ENCODE measurements at regions not wholly inside any gene's neighbourhood (a gene's known extent, or its start where the extent isn't known, plus 50 kb on each side); places are given as distances from the start of the nearest gene placed in this dataset.

DNA sequence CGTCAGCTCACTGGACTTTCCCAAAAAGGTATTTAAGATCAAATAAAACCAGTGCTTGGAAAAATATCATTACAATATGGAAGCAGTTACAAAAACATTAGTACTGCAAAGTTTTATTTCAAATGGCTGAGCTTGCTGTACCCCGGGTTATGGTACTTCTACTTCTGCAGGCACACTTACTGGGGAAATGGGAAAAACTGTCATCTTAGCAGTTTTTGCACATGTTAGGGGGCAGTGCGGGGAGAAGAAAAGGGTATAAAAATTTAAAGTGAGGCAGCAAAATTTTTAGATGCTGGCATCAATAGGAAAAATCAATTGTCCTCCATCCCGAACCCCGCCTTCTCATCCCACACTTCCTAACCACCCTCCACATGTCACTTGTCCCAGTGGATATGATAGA lies 133.4 kb downstream of the ATG4C start:
- ATAC-seq (no peak), DNase-seq (no peak)
- Histone ChIP-seq H3K27ac (no peak overlapping the region), H3K4me1 (no peaks in the 10 kb centered on the region), H3K4me3 (no peak overlapping the region), H3K9me3 (no peaks in the 10 kb centered on the region), H3K27me3 (peaks cover 0 to 39% (median 6%) of the 10 kb centered on the region in 7 donors), H3K36me3 (no peaks in the 10 kb centered on the region)
- 96 to 98% methylated on average over 5 of the region's 5 CpGs for WGBS, 2 donors
- TF ChIP-seq, protein P1, sequence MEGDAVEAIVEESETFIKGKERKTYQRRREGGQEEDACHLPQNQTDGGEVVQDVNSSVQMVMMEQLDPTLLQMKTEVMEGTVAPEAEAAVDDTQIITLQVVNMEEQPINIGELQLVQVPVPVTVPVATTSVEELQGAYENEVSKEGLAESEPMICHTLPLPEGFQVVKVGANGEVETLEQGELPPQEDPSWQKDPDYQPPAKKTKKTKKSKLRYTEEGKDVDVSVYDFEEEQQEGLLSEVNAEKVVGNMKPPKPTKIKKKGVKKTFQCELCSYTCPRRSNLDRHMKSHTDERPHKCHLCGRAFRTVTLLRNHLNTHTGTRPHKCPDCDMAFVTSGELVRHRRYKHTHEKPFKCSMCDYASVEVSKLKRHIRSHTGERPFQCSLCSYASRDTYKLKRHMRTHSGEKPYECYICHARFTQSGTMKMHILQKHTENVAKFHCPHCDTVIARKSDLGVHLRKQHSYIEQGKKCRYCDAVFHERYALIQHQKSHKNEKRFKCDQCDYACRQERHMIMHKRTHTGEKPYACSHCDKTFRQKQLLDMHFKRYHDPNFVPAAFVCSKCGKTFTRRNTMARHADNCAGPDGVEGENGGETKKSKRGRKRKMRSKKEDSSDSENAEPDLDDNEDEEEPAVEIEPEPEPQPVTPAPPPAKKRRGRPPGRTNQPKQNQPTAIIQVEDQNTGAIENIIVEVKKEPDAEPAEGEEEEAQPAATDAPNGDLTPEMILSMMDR (IDR thresholded peaks at IDR 0.05): no peak
- intact Hi-C loops (cut with DNase I): no loop called here

DNA sequence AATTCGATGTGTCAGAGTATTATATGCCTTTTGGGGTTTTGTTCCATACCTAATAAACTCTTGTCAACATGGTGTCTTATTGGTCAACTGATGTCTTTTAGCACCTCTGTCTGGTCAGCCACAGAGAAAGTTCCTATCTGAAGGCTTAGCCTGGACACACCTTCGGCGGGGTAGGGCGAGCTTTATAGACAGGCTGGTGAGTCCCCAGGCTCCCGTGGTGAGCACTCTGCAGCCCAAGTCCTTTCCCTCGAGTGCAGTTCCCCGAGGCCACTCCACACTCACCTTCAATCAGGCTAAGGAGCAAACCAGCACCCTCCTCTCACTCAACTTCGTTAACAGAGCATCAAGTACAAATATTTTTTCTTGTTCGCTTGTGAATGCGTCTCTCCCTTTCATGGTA lies 133.9 kb downstream of the ATG4C start:
- WGBS, 2 donors: 54 to 58% methylated on average over 10 of the region's 10 CpGs
- Histone ChIP-seq H3K4me3 (no peak overlapping the region), H3K36me3 (no peaks in the 10 kb centered on the region), H3K27me3 (peaks cover 0 to 36% (median 3%) of the 10 kb centered on the region in 7 donors), H3K4me1 (no peaks in the 10 kb centered on the region), H3K9me3 (peaks cover 0 to under 1% (median 0%) of the 10 kb centered on the region in 11 donors), H3K27ac (no peak overlapping the region)
- intact Hi-C loops (cut with DNase I): no loop called here
- no peak for DNase-seq
- no peak for ATAC-seq
- TF ChIP-seq, protein P1 (IDR thresholded peaks at IDR 0.05): no peak

DNA sequence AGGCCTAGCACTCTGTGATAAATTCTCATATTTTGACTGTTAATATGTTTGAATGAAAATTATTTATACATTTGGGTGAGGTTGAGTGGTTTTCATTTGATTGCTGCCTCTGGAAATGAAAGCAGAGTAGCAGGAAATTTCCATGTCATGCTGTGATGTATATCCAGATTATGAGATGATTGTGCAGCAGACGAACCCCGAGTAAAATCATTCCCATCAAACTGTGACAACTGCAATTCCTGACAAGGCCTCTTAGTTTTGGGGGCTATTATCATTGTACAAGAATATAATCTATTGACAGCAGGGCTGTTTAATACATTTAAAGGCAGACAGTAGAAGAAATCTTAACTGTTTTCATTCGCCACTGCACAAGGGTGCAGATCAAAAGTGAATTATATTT lies 134.8 kb downstream of the ATG4C start:
- intact Hi-C loops (cut with DNase I): no loop called here
- 65 to 74% methylated on average over 3 of the region's 3 CpGs for WGBS, 2 donors

DNA sequence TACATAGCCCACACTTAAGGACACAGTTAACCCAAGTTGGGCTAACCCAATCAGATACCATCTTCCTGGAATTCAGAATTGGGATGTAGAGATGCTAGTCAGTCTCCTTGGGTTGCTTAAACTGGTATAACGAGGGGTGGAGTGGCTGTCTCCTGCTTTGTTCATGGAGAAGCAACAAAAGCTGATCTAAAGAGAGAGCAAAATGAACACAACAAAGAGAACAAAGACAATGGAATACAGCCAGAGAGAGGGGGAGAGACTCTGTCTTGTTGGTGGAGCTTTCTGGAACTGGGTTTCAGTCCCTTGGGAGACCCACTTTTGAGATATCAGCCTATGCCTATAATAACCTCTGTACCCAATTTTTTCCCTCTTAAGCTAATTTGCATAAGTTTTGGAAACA lies 138.1 kb downstream of the ATG4C start:
- DNase-seq (no peak), ATAC-seq (no peak)
- intact Hi-C loops (cut with DNase I): loop anchor here in 1 of 10 donors (5.0 kb wide), 1 partner anchor 170 kb away; no protein-coding TSS in a partner anchor
- no peaks in the 10 kb centered on the region for H3K4me1 ChIP-seq
- TF ChIP-seq, protein P1 (IDR thresholded peaks at IDR 0.05): no peak
- no peak overlapping the region for H3K27ac ChIP-seq
- 75 to 83% methylated on average over 1 of the region's 1 CpG for WGBS, 2 donors
- H3K27me3 ChIP-seq: peaks cover 0 to 11% (median 0%) of the 10 kb centered on the region in 7 donors
- no peaks in the 10 kb centered on the region for H3K36me3 ChIP-seq
- H3K9me3 ChIP-seq: peaks cover 0 to 5% (median 0%) of the 10 kb centered on the region in 11 donors
- H3K4me3 ChIP-seq: no peak overlapping the region

More for the DNA sequence above, 134.8 kb downstream of the ATG4C start:
- Histone ChIP-seq H3K27me3 (peaks cover 0 to 30% (median 0%) of the 10 kb centered on the region in 7 donors), H3K9me3 (peaks cover 0 to 5% (median 0%) of the 10 kb centered on the region in 11 donors), H3K4me3 (no peak overlapping the region), H3K27ac (no peak overlapping the region), H3K36me3 (no peaks in the 10 kb centered on the region), H3K4me1 (no peaks in the 10 kb centered on the region)
- TF ChIP-seq, protein P1 (IDR thresholded peaks at IDR 0.05): no peak
- DNase-seq (no peak), ATAC-seq (no peak)

Data from heart right ventricle (tissue), 16 donors.